Vagina (tissue), 2 donors: ENCODE measurements at regions not wholly inside any gene's neighbourhood (a gene's known extent, or its start where the extent isn't known, plus 50 kb on each side); places are given as distances from the start of the nearest gene placed in this dataset.

Source experiments
- DNase-seq, 2 donors: peaks; one replicate each; pipeline ENCODE4 v3.0.0-alpha.2; 2017; ENCODE audit errors: extremely low spot score in 2 of 2
- H3K27ac ChIP-seq: fragments of 200-600 bp; sonication (generic); one replicate; pipeline ENCODE4 v1.5.1; 2019
- H3K27me3 ChIP-seq: fragments of 200-600 bp; sonication (generic); one replicate; pipeline ENCODE4 v1.5.1; 2019
- H3K36me3 ChIP-seq, 2 donors: fragments of 200-600 bp; sonication (generic); one replicate each; pipeline ENCODE4 v1.5.1; 2017 to 2019
- H3K4me1 ChIP-seq: fragments of 200-600 bp; sonication (generic); one replicate; pipeline ENCODE4 v1.5.1; 2019
- H3K4me3 ChIP-seq, 2 donors: fragments of 200-600 bp; sonication (generic); 1 replicate in 1 of 2; 2 replicates in 1 of 2; pipeline ENCODE4 v1.5.1; 2016 to 2019
- H3K9me3 ChIP-seq: fragments of 200-600 bp; sonication (generic); one replicate; pipeline ENCODE4 v1.5.1; 2019
- POLR2A ChIP-seq, 2 donors: fragments of 450-650 bp; IDR thresholded peaks; one replicate each; pipeline ENCODE4 v1.6.1; 2017; ENCODE audit warnings: antibody characterized with exemption in 2 of 2, mild to moderate bottlenecking in 2 of 2, moderate library complexity in 2 of 2
- POLR2AphosphoS5 ChIP-seq, 2 donors: sonication (generic); formaldehyde crosslinking; IDR thresholded peaks; one replicate each; pipeline ENCODE4 v1.9.0; 2017; ENCODE audit warnings: antibody characterized with exemption in 2 of 2, mild to moderate bottlenecking in 2 of 2, low read depth in 1 of 2; ENCODE audit not compliant: insufficient read depth in 1 of 2
- intact Hi-C: fragments of 100-400 bp; cut with DNase I; formaldehyde crosslinking; loops from one replicate; pipeline ENCODE4 v1.15.1; 2023
- TF ChIP-seq, protein P1 (sequence below), 3 experiments: fragments of 450-650 bp in 2 of 3; fragments of 200-600 bp in 1 of 3; sonication (generic) in 1 of 3; IDR thresholded peaks; one replicate each; pipeline ENCODE4 v1.5.1; 2017 to 2019; ENCODE audit warnings: antibody characterized with exemption in 3 of 3, mild to moderate bottlenecking in 2 of 3, moderate library complexity in 2 of 3

DNA sequence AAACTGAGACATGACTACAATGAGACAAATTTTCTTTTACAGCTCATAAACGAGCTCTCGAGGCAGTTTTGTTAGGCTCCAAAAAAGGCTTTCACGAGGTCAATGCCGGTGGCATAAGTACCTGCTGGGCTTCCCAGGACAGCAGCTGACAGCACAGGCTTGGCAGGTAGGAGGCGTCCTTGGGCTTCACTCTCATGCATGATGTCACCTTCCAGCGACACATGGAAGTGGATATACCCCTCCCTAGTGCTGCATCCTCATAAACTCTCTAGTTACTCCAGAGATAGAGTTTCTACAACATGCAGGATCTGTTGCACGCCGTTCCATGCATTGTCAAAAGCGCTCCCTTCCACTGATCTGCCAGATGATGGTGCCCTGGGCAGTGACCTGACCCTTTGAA is 112.5 kb upstream of the PAXBP1 start:
- DNase-seq: no peak
- intact Hi-C loops: no loop called here
- TF ChIP-seq POLR2AphosphoS5 (IDR thresholded peaks at IDR 0.05; ENCODE audit: insufficient read depth in 1 of 2, low read depth in 1 of 2): no peak
- TF ChIP-seq, protein P1, sequence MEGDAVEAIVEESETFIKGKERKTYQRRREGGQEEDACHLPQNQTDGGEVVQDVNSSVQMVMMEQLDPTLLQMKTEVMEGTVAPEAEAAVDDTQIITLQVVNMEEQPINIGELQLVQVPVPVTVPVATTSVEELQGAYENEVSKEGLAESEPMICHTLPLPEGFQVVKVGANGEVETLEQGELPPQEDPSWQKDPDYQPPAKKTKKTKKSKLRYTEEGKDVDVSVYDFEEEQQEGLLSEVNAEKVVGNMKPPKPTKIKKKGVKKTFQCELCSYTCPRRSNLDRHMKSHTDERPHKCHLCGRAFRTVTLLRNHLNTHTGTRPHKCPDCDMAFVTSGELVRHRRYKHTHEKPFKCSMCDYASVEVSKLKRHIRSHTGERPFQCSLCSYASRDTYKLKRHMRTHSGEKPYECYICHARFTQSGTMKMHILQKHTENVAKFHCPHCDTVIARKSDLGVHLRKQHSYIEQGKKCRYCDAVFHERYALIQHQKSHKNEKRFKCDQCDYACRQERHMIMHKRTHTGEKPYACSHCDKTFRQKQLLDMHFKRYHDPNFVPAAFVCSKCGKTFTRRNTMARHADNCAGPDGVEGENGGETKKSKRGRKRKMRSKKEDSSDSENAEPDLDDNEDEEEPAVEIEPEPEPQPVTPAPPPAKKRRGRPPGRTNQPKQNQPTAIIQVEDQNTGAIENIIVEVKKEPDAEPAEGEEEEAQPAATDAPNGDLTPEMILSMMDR (IDR thresholded peaks at IDR 0.05): no peak
- no peak for TF ChIP-seq POLR2A (IDR thresholded peaks at IDR 0.05)
- no peak overlapping the region for H3K27ac ChIP-seq
- no peaks in the 10 kb centered on the region for H3K9me3 ChIP-seq
- H3K4me1 ChIP-seq: no peaks in the 10 kb centered on the region
- no peaks in the 10 kb centered on the region for H3K36me3 ChIP-seq
- H3K4me3 ChIP-seq: no peak overlapping the region
- no peaks in the 10 kb centered on the region for H3K27me3 ChIP-seq

DNA sequence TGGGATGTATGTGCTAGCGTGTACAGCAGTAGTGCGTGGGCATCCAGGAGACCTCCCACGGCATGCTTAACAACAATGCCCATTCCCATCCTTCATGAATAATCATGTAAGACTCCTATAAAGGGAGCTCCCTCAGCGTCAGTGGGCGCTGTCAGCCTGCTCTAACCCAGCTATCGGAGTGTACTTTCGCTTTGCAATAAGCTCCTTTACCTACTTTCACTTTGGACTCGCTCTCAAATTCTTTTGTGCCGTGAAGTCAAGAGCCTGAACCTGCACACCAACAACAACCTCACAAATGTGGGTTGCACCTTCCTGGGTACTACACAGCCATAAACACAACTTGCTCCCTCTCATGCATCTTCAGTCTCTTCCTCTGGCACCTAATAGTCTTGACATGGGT is 114.8 kb upstream of the PAXBP1 start:
- Histone ChIP-seq H3K4me1 (no peaks in the 10 kb centered on the region), H3K27ac (no peak overlapping the region), H3K4me3 (no peak overlapping the region), H3K27me3 (no peaks in the 10 kb centered on the region), H3K36me3 (no peaks in the 10 kb centered on the region), H3K9me3 (no peaks in the 10 kb centered on the region)
- DNase-seq: no peak
- intact Hi-C loops: no loop called here
- TF ChIP-seq POLR2A (IDR thresholded peaks at IDR 0.05) (no peak), POLR2AphosphoS5 (IDR thresholded peaks at IDR 0.05; ENCODE audit: insufficient read depth in 1 of 2, low read depth in 1 of 2) (no peak)
- TF ChIP-seq, protein P1 (IDR thresholded peaks at IDR 0.05): no peak

DNA sequence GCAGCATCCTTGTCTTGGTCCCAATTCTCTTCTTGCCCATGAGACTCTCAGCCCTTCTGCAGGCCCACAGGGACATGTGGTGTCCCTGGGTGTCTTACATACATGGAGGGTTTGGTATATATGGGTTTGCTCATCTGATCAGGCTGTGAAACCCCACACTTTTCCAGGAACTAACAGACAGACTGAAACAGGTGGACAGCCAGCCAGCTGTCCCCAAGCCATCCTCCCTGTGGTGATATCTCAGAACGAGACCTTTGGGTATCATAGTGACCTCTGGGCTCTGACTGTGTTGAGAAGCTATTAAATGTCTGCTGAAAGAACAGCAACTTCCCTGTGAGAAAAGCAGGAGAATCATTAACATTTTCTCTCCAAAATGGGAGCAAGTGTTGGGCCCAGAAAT is 115.5 kb upstream of the PAXBP1 start:
- intact Hi-C loops: no loop called here
- Histone ChIP-seq H3K36me3 (no peaks in the 10 kb centered on the region), H3K4me1 (no peaks in the 10 kb centered on the region), H3K9me3 (no peaks in the 10 kb centered on the region), H3K27me3 (no peaks in the 10 kb centered on the region), H3K27ac (no peak overlapping the region), H3K4me3 (no peak overlapping the region)
- no peak for DNase-seq
- TF ChIP-seq, protein P1 (IDR thresholded peaks at IDR 0.05): no peak
- no peak for TF ChIP-seq POLR2A (IDR thresholded peaks at IDR 0.05)
- TF ChIP-seq POLR2AphosphoS5 (IDR thresholded peaks at IDR 0.05; ENCODE audit: insufficient read depth in 1 of 2, low read depth in 1 of 2): no peak

DNA sequence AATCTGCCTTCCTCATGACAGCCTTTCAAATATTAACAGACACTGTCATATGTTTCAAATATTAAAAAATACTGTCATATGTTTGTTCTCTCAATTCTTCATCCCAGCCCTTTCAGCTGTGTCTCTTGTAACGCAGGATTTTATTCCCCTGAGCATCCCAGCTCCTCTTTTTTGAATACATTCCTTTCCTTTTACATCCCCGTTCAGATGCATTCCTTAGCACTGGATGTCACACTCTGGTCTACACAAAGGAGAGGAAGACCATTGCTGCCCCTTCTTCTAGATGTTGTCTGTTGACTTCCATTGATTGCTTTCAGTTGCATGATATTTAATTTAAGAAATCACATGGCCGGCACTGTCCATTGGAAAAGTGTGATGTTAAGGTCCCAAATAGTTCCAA is 117.4 kb upstream of the PAXBP1 start:
- H3K27me3 ChIP-seq: no peaks in the 10 kb centered on the region
- no peaks in the 10 kb centered on the region for H3K36me3 ChIP-seq
- H3K27ac ChIP-seq: no peak overlapping the region
- TF ChIP-seq POLR2AphosphoS5 (IDR thresholded peaks at IDR 0.05; ENCODE audit: insufficient read depth in 1 of 2, low read depth in 1 of 2) (no peak), POLR2A (IDR thresholded peaks at IDR 0.05) (no peak)
- TF ChIP-seq, protein P1 (IDR thresholded peaks at IDR 0.05): no peak
- intact Hi-C loops: no loop called here
- no peaks in the 10 kb centered on the region for H3K9me3 ChIP-seq
- H3K4me3 ChIP-seq: no peak overlapping the region
- DNase-seq: no peak
- no peaks in the 10 kb centered on the region for H3K4me1 ChIP-seq

DNA sequence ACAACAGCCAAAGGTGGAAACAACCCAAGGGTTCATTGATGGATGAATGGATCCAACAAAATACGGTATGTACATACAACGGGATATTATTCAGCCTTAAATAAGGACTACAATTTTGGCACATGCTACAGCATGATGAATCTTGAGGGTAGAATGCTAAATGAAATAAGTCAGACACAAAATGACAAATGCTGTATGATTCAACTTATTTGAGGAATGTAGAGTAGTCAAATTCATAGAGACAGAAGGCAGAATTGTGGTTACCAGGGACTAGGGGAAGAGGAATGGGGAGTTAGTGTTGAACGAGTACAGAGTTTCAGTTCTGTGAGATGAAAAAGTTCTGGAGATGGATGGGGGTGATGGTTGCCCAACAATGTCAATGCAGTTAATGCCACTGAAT is 118.0 kb upstream of the PAXBP1 start:
- no peak for TF ChIP-seq POLR2AphosphoS5 (IDR thresholded peaks at IDR 0.05; ENCODE audit: insufficient read depth in 1 of 2, low read depth in 1 of 2)

DNA sequence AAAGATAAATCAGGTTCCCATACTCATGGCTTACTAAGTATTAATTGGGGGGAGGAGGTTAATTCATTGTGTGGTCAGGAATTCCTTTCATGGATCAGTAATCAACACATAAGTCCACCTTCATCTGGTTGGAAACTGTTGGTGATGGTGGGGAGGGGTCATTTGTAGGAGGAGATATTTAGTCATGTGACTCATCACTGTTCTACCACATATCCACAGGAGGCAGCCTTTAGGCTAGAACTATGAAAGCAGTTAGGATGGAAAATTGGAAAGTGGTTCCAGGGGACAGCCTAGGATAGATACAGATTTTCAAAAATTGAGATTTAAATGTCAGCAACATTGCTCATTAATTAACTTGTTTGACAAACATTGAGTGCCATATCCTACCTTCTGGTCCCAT is 122.8 kb upstream of the PAXBP1 start:
- H3K9me3 ChIP-seq: no peaks in the 10 kb centered on the region
- no peaks in the 10 kb centered on the region for H3K4me1 ChIP-seq
- no peak overlapping the region for H3K4me3 ChIP-seq
- intact Hi-C loops: no loop called here
- H3K36me3 ChIP-seq: no peaks in the 10 kb centered on the region
- TF ChIP-seq, protein P1 (IDR thresholded peaks at IDR 0.05): no peak
- H3K27ac ChIP-seq: no peak overlapping the region
- DNase-seq: no peak
- H3K27me3 ChIP-seq: no peaks in the 10 kb centered on the region

More for the DNA sequence above, 118.0 kb upstream of the PAXBP1 start:
- H3K4me3 ChIP-seq: no peak overlapping the region
- H3K27ac ChIP-seq: no peak overlapping the region
- no peak for DNase-seq
- H3K9me3 ChIP-seq: no peaks in the 10 kb centered on the region
- no peaks in the 10 kb centered on the region for H3K4me1 ChIP-seq
- H3K27me3 ChIP-seq: no peaks in the 10 kb centered on the region
- H3K36me3 ChIP-seq: no peaks in the 10 kb centered on the region
- intact Hi-C loops: no loop called here
